HG03039 (cell line): ENCODE measurements at regions not wholly inside any gene's neighbourhood (a gene's known extent, or its start where the extent isn't known, plus 50 kb on each side); places are given as distances from the start of the nearest gene placed in this dataset.
"Not testable (repeated sequence)": the region's sequence is repeated elsewhere in the genome, so short reads cannot be mapped to it uniquely, and the experiment has no call there.

Experiments
- ATAC-seq: cut with Tn5 transposase; IDR thresholded peaks from one replicate; pipeline ENCODE4 v1.9.1; 2021; ENCODE audit warnings: mild to moderate bottlenecking, moderate library complexity; ENCODE audit not compliant: unreplicated experiment

GRCh38 chr10:55183993-55184392 lies 383.0 kb upstream of the PCDH15 start:
- no peak for ATAC-seq

DNA sequence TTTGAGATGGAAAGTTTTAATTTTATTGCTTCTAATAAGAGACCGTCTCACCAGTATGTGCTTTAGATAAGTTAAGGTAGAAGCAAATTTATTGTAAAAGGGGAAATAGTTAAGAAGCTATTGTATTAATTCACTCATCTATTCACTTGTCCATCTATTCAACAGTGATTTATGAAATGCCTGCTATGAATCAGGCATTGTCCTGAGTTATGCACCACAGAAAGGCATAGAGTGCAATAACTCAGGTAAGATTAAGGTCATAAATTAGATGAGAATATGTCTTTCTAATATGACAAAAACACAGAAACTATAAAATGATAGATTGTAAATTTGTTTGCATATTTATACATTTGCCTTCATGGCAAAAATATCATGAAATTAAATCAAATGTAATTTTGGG lies 379.3 kb upstream of the PCDH15 start:
- ATAC-seq = no peak

DNA sequence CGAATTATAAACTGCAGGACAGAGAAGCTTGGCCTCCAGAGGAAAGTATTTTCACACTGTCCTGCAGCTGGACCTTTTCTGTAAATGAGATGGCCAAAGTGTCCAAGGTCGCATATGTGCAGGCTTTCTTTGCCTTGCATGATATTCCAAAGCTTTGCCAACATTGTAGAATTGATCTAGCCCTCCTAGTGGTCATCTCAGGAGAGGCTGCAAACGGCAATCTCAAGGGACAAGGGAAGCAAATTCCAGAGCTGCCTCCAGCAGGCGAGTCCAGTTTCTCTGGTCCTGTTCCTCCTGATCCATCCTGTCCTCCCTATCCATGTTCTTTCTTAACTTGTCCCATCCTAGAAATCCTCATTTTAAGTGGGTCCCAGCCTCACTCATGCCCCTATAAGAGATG lies 373.4 kb upstream of the PCDH15 start:
- no peak for ATAC-seq

DNA sequence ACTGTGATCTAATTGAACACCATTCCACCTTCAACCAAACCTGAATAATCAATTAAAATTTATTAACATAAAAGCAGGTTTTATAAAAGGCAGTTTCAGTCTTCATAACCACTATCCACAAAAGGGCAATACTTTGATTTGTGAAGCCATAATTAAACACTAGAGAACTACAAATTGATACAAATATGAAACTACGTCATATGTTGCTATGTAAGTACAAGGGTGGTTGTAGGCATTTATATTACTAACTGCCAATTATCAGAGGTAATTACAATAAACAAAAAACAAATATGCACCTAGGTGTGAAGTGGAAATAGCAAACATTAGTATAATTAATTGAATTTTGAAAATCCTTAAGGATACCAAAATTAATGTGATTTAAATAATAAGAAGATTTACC lies 368.5 kb upstream of the PCDH15 start:
- ATAC-seq = no peak

DNA sequence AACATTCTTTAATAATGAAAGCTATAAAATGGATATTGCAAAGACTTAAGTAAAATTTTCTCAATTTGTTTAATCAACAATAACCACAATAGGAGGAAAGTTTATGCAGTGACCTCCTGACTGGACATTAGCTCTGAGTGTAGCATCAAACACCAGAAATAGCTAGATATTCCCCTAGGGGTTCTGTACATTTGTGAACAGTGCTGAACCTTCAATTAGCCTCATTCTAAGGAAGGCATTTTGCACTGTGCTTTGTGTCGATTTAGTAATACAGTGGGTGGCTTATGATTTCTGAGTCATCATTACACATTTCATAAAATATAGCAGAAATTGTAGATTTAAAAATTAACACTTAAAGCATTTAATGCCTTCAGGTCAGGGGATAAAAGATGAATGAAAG lies 367.3 kb upstream of the PCDH15 start:
- no peak for ATAC-seq

DNA sequence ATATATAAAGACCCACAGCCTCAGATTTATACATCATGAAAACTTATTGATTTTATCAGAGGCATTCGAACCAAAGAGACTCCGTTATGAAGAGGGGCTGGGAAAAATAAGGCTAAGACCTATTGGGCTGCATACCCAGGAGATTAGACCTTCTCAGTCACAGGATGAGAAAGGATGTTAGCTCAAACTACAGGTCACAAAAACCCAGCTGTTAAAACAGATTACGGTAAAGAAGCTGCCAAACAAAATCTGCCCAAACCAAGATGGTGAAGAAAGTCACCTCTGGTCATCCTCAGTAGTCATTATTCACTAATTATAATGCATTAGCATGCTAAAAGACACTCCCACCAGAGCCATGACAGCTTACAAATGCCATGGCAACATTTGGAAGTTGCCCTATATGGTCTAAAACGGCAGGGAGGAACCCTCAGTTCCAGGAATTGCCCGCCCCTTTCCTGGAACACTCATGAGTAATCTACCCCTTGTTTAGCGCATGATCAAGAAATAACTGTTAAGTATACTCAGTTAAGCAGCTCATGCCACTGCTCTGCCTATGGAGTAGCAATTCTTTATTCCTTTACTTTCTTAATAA lies 362.5 kb upstream of the PCDH15 start:
- no peak for ATAC-seq

DNA sequence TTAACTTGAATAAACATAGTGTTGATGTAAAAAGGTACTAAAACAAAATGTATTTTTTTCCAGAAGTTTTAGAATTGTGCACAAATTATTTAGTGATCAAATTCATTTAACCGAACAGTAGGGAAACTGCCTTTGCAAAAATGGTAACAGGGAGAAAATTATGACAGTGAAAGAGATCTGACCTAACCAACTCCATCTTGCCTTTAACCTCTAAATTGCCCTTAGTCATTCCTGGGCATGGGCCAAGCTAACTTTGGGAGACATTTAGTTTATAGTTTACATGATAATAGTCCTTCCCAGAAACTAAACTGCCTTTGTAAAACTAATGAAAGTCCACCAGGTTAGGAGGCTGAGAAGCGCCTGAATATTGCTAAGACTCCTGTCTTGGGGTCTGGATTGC lies 361.3 kb upstream of the PCDH15 start:
- not testable (repeated sequence) for ATAC-seq

DNA sequence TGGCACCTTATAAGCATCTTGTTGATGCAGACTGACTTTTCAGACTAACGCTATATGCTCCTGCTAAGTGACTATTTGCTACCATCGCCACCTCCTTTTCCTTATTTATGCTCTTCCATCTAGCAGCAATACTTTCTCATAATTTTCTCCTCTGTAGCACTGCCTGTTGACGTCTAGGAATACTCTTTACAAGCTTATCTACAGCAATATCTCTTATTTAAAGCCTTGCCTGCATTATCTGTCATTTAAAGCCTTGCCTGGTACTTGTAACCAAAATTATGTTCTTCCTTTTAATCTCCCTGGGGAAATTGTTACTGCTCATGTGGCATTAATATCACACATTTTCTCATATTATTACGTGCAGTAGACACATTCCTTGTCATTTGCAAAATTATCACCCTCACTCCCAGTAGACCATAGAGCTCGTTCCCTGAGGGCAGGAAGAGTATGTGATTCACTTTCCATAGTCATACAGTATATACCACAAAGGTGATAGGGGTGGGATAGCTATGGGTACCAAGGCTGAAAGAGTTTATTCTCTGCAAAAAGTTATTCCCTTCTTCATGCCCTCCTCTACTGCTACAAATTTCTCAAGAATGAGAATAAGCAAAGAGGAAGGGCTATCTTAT lies 359.7 kb upstream of the PCDH15 start:
- no peak for ATAC-seq

GRCh38 chr10:55158633-55159032 lies 357.6 kb upstream of the PCDH15 start:
- no peak for ATAC-seq

DNA sequence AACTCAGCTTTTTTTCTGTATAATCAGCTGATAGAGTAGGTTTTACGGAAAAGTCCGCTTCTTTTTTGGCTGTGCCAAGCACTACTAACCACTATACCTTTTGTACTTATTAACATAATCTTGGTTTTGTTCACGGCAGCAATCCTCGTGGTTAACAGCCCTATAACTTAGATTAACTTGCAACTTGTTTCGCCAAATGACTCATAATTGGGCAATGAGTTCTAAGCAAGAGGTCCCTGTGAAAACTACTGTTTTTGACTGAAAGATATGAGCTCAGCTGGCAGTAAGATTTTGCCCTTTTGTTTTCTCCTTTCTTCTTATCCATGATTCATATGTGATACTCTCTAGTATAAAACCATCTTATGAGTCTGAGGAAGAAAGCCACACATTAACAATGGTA lies 345.0 kb upstream of the PCDH15 start:
- ATAC-seq = no peak

- ATAC-seq = no peak
These were observed 343.0 kb upstream of the PCDH15 start for GRCh38 chr10:55144001-55144400.

DNA sequence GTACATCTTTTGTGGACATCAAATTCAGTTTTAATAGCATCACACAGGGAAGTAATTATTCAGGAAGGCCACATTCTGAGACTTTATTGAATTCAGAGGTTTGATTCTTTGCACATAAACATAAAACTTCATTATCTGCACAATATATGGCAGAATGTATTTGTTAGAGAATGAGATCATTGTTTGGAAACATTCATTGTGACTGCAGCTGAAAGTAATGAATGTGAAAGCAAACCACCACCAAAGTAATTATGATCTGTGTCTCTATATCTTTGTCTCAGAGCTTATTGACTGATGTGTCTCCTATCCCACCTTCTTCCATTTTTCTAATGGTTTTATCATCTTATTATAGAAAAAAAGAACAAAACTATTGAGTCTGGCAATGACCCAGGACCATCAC lies 340.9 kb upstream of the PCDH15 start:
- no peak for ATAC-seq

DNA sequence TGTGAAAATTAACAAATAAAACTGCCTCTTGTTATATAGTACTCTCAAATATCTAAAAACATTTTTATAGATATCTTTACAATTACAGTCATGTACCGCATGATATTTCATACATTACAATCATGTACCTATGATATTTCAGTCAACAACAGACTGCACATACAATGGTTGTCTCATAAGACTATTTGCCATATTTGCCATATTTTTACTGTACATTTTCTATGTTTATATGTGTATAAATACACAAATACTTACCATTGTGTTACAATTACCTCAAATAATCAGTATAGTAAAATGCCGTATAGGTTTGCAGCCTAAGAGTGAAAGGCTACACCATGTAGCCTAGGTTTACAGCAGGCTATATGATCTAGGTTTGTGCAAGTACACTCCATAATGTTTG lies 336.0 kb upstream of the PCDH15 start:
- no peak for ATAC-seq

- ATAC-seq = no peak
These were observed 303.7 kb upstream of the PCDH15 start for GRCh38 chr10:55104738-55105137.

DNA sequence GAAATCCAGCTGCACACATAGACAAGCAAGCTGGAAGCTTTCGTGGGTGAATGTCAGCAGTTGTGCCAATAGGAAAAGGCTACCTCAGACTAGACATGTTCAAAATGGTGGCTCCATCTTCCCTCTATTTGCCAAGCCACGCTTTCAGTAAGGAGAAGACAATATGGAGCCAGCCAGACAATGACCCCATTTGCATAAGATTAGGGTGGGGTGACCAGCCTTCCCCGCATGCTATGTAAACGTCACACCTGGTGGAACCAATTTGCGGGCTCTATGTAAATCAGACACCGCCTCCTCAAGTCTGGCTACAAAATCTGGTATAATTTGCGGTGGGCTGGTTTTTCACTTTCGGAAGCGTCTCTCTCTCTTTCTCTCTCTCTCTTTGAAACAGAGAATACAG lies 297.4 kb upstream of the PCDH15 start:
- ATAC-seq = no peak

GRCh38 chr10:55091691-55092328 lies 290.8 kb upstream of the PCDH15 start:
- no peak for ATAC-seq

DNA sequence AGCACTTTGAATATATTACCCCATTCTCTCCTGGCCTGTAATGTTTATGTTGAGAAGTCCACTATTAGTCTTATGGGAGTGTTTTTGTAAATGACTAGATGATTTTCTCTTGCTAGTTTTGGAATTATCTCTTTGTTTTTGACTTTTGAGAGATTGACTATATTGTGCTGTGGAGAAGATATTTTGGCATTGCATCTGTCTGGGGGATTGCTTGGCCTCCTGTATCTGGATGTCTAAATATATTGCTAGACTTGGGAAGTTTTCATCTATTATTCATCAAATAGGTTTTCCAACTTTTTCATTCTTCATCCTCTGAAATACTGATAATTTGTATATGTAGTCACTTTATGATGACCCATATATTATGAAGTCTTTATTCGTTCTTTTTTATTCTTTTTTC lies 277.1 kb upstream of the PCDH15 start:
- no peak for ATAC-seq

DNA sequence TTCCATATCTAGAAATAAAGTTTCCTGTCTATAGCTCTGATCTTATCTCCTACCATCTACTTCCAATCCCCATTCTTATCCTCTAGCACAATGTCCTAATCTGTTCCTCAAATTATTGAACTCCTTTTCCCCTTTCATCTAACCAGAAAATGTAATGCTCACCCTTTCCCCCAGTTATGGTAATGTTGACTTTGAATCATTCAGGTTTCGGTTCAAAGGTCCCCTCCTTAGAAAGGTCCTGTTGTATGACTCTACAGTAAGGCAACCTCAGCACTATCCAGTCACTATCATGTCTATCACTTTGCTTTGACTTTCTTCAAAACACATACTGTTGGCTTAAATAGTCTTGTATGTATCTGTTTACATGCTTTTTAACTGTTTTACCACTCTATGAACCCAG lies 264.2 kb upstream of the PCDH15 start:
- no peak for ATAC-seq

- no peak for ATAC-seq
These were observed 262.8 kb upstream of the PCDH15 start for GRCh38 chr10:55063811-55064210.

DNA sequence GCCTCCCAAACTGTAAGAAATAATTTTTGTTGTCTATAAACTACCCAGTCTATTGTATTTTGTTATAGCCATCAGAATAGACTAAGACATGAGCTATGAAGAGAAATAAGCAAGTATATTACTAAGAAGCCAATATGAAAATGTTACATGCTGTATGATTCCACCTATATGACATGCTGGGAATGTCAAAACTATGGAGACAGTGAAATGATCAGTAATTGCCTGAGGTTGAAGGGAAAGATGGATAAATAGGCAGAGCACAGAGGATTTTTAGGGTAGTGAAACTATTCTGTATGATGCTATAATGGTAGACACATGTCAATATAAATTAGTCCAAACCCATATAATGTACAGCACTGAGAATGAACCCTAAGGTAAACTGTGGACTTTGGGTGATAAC lies 261.3 kb upstream of the PCDH15 start:
- no peak for ATAC-seq

GRCh38 chr10:55058800-55059199 lies 257.8 kb upstream of the PCDH15 start:
- no peak for ATAC-seq

DNA sequence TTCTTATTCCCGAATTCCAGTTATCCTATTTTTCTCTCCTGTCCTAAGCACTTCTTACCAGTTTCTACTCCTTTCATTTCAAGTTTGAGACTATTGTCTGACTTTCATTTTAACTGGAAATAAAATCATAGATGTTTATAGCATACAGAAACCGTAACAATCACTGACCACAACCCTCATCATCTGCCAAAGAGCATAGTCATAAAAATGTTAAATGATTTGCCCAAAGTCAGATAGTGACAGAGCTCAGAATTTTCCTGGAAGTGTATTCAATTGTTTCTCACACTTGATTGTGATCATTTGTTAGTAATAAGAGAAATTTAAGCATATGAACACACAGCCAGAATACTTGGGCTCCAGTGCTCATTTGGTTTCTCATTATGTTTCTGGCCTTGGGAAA lies 250.5 kb upstream of the PCDH15 start:
- ATAC-seq = no peak
